Keratinocyte (primary cell): ENCODE measurements at regions not wholly inside any gene's neighbourhood (a gene's known extent, or its start where the extent isn't known, plus 50 kb on each side); places are given as distances from the start of the nearest gene placed in this dataset.

ENCODE experiments used
- DNase-seq: peaks from one replicate; pipeline ENCODE4 v3.0.0-alpha.2; 2011; ENCODE audit warnings: low read depth, missing footprints, low spot score
- FAIRE-seq: peaks from 2 replicates; lab custom pipeline; 2011; peaks lifted over from hg19 to GRCh38; lab: Jason Lieb, UNC
- H2AFZ ChIP-seq: 2 replicates; pipeline ENCODE4 v1.6.0; 2012; ENCODE audit warnings: low read length, control low read depth, inconsistent platforms; ENCODE audit not compliant: control insufficient read depth
- H3K27ac ChIP-seq: 2 replicates; pipeline ENCODE4 v1.5.1; 2011; ENCODE audit warnings: low read length; ENCODE audit not compliant: control insufficient read depth, insufficient read depth
- H3K27me3 ChIP-seq: 3 replicates; pipeline ENCODE4 v1.6.0; 2011; ENCODE audit warnings: low read length; ENCODE audit not compliant: control insufficient read depth, insufficient read depth; ENCODE audit errors: extremely low read depth
- H3K36me3 ChIP-seq, 2 experiments: 2 replicates in 1 of 2; 3 replicates in 1 of 2; pipeline ENCODE4 v1.5.1; 2011; ENCODE audit warnings: low read length in 2 of 2, mild to moderate bottlenecking in 1 of 2; ENCODE audit not compliant: control insufficient read depth in 2 of 2, insufficient read depth in 2 of 2; ENCODE audit errors: extremely low read depth in 1 of 2
- H3K4me1 ChIP-seq: 3 replicates; pipeline ENCODE4 v1.5.1; 2011; ENCODE audit warnings: low read length; ENCODE audit not compliant: control insufficient read depth, insufficient read depth; ENCODE audit errors: extremely low read depth
- H3K4me2 ChIP-seq: 3 replicates; pipeline ENCODE4 v1.6.0; 2011; ENCODE audit warnings: low read depth, low read length; ENCODE audit not compliant: control insufficient read depth, insufficient read depth; ENCODE audit errors: extremely low read depth
- H3K4me3 ChIP-seq, 3 experiments: fragments of 200-600 bp in 1 of 3; sonication (generic) in 1 of 3; 2 replicates in 2 of 3; 3 replicates in 1 of 3; pipeline ENCODE4 v1.5.1; 2011 to 2016; ENCODE audit warnings: low read length in 3 of 3, mild to moderate bottlenecking in 3 of 3, control low read depth in 2 of 3, inconsistent platforms in 1 of 3, low read depth in 1 of 3, mixed read lengths in 1 of 3, mixed run types in 1 of 3, moderate library complexity in 1 of 3; ENCODE audit not compliant: control insufficient read depth in 2 of 3, insufficient read depth in 2 of 3; ENCODE audit errors: extremely low read depth in 1 of 3
- H3K79me2 ChIP-seq: 2 replicates; pipeline ENCODE4 v1.6.0; 2012; ENCODE audit warnings: low read length; ENCODE audit not compliant: control insufficient read depth, insufficient read depth
- H3K9ac ChIP-seq: 3 replicates; pipeline ENCODE4 v1.6.0; 2011; ENCODE audit warnings: low read length; ENCODE audit not compliant: control insufficient read depth, insufficient read depth; ENCODE audit errors: extremely low read depth
- H3K9me1 ChIP-seq: 3 replicates; pipeline ENCODE4 v1.6.0; 2011; ENCODE audit warnings: low read length; ENCODE audit not compliant: control insufficient read depth, insufficient read depth; ENCODE audit errors: extremely low read depth
- H3K9me3 ChIP-seq: 2 replicates; pipeline ENCODE4 v1.5.1; 2012; ENCODE audit warnings: low read depth, low read length; ENCODE audit not compliant: control insufficient read depth
- H4K20me1 ChIP-seq: 3 replicates; pipeline ENCODE4 v1.6.0; 2011; ENCODE audit warnings: low read length; ENCODE audit not compliant: control insufficient read depth, insufficient read depth; ENCODE audit errors: extremely low read depth
- CTCF ChIP-seq, 3 experiments: IDR thresholded peaks in 1 of 3; conservative IDR thresholded peaks in 1 of 3; optimal IDR thresholded peaks in 1 of 3; 2 replicates in 2 of 3; 3 replicates in 1 of 3; pipeline versions ENCODE3 to v1.5.1; 2011; ENCODE audit warnings: low read length in 3 of 3, mild to moderate bottlenecking in 3 of 3, moderate library complexity in 2 of 3, control low read depth in 1 of 3, inconsistent platforms in 1 of 3; ENCODE audit not compliant: insufficient read depth in 2 of 3; ENCODE audit errors: extremely low read depth in 1 of 3
- EZH2 ChIP-seq: IDR thresholded peaks from one replicate; pipeline ENCODE4 v1.6.1; 2012; ENCODE audit warnings: inconsistent platforms, mild to moderate bottlenecking, low read length, moderate library complexity
- dilution Hi-C: fragments of 300-500 bp; cut with MboI; formaldehyde crosslinking; loops from one replicate; pipeline ENCODE4 v1.7.0; 2020; ENCODE audit warnings: low sequenced_read_pairs; ENCODE audit not compliant: extremely low pct_ligation_motif_present

DNA sequence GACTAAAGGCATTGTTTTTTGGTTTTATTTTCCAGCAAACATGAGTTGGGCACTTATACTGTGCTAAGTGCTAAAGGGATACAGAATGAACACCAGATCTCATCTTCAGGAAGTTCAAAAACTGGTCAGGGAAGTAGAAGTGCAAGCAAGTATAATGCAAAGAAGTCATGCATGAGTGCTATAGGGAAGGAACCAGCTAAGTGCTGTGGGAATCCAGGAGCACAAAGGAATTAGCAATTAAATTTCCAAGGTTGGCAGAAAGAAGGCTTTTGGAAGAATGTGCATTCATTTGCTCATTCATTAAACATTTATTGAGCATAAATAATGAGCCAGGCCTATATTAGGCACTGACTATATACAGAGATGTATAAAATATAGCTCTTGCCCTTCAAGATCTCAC lies 143.7 kb upstream of the ARHGAP42 start:
- no peaks in the 10 kb centered on the region for H3K9me1 ChIP-seq
- FAIRE-seq, result no peak
- no peak for DNase-seq
- H2AFZ ChIP-seq, result no peak overlapping the region
- H3K4me3 ChIP-seq, result no peak overlapping the region
- H3K27me3 ChIP-seq, result no peaks in the 10 kb centered on the region
- no peak overlapping the region for H3K27ac ChIP-seq
- no peak for TF ChIP-seq EZH2
- no peak for TF ChIP-seq CTCF (optimal IDR thresholded peaks at IDR 0.05 in 1 of 3, IDR thresholded peaks at IDR 0.05 in 1 of 3, conservative IDR thresholded peaks at IDR 0.05 in 1 of 3; ENCODE audit: extremely low read depth in 1 of 3, insufficient read depth in 2 of 3, low read length in 3 of 3)
- no peaks in the 10 kb centered on the region for H3K36me3 ChIP-seq
- H3K4me1 ChIP-seq, result peaks cover 8% of the 10 kb centered on the region
- no peaks in the 10 kb centered on the region for H3K79me2 ChIP-seq
- H3K4me2 ChIP-seq, result no peak overlapping the region
- dilution Hi-C loops, result no loop called here
- H3K9me3 ChIP-seq, result no peaks in the 10 kb centered on the region
- H3K9ac ChIP-seq, result no peak overlapping the region
- H4K20me1 ChIP-seq, result no peaks in the 10 kb centered on the region

DNA sequence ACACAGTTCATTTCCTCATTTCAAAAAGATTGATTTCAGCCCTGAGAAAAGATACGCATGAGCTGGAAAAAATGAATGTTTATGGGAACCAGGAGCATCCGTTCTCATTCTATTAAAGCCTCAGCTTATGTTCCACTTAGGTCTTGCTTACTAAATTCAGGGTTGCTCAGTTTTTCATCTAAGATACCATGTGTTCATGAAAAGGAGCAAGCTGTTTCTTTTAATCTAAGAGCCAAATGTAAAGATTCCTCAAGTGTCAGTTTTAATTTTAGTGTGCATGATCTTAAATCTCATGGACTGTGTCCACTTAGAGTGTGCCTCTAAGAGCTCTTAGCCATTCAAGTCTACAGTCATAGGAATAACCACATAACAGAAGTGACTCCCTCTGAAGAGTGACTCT lies 141.5 kb upstream of the ARHGAP42 start:
- Histone ChIP-seq H3K79me2 (no peaks in the 10 kb centered on the region), H4K20me1 (no peaks in the 10 kb centered on the region), H3K4me3 (no peak overlapping the region), H3K36me3 (no peaks in the 10 kb centered on the region), H3K27me3 (no peaks in the 10 kb centered on the region), H3K4me1 (peaks cover 8% of the 10 kb centered on the region), H3K9me3 (no peaks in the 10 kb centered on the region), H3K4me2 (no peak overlapping the region), H3K27ac (no peak overlapping the region), H3K9me1 (no peaks in the 10 kb centered on the region), H2AFZ (no peak overlapping the region), H3K9ac (no peak overlapping the region)
- DNase-seq (no peak), FAIRE-seq (no peak)
- dilution Hi-C loops, result no loop called here
- TF ChIP-seq EZH2 (no peak), CTCF (optimal IDR thresholded peaks at IDR 0.05 in 1 of 3, IDR thresholded peaks at IDR 0.05 in 1 of 3, conservative IDR thresholded peaks at IDR 0.05 in 1 of 3; ENCODE audit: extremely low read depth in 1 of 3, insufficient read depth in 2 of 3, low read length in 3 of 3) (no peak)
